ENCODE measurements at regions not wholly inside any gene's neighbourhood (a gene's known extent, or its start where the extent isn't known, plus 50 kb on each side); places are given as distances from the start of the nearest gene placed in this dataset.
"Not testable (repeated sequence)": the region's sequence is repeated elsewhere in the genome, so short reads cannot be mapped to it uniquely, and the experiment has no call there.

DNA sequence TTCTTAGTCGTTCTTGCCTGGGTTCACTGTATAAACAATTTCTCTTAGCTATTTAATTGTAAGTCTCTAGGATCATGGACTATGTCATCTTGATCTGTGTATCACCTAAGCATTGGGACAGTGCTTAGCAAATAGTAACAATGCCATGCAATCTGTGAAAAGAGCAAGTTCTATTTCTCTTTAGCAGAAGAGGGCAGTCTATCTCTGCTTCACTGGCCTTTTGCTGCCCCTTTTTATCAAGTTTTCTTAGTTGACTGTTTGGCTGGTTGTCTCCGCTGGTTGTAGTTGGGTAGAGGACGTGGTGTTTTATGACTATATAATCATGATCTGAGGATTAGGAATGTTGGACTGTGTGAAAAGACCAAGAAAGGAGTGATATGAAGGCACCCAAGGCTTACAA lies 315.0 kb downstream of the JRKL start:
- Mint-ChIP-seq H3K36me3 (ENCODE audit: low read depth) (no peaks in the 10 kb centered on the region), H3K27ac (no peak overlapping the region), H3K9me3 (no peaks in the 10 kb centered on the region), H3K27me3 (no peaks in the 10 kb centered on the region), H3K4me3 (no peak overlapping the region), H3K4me1 (no peaks in the 10 kb centered on the region)
- DNase-seq, result no peak
- ChIA-PET POLR2A (no interaction called here), CTCF (no interaction called here)

DNA sequence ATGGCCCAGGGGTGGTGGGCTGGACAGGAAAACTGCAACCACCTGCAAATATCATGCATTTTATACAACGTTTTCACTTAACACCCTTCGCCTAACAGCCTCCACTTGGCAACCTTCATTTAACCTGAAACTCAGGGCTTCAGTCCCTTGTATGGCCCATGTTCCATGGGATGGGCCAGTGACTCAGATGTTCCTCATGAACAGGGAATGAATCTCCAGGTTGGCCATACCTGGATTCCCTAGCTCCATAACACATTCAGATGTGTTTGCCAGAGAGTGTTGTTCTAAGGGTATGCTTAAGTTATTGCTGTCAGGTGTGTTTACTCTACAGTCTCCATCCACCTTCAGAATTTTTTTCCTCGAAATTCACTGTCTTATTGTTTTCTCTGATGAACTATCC lies 316.9 kb downstream of the JRKL start:
- Mint-ChIP-seq H3K27ac (no peak overlapping the region), H3K4me1 (no peaks in the 10 kb centered on the region), H3K36me3 (ENCODE audit: low read depth) (no peaks in the 10 kb centered on the region), H3K4me3 (no peak overlapping the region), H3K9me3 (no peaks in the 10 kb centered on the region), H3K27me3 (no peaks in the 10 kb centered on the region)
- DNase-seq, result no peak
- CTCF ChIA-PET, result no interaction called here
- POLR2A ChIA-PET, result no interaction called here

DNA sequence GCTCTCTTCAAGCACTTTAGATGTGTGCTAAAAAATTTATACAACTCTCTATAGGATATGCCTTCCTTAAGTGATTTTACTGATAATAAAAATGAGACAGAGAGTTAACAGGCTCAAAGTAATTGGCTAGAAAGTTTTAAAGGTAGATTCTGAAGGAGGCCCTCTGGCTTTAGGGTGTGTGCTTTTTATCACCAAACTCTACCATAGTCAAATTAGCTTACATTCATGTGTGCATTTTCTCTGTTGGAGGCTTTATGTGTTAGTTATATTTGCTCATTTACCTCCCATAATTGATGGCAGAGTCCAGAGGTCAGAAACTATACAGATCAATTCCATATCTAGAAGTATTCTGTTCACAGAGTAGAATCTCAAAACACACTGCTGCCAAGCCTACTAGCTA lies 317.5 kb downstream of the JRKL start:
- no peaks in the 10 kb centered on the region for H3K9me3 Mint-ChIP-seq
- CTCF ChIA-PET, result no interaction called here

DNA sequence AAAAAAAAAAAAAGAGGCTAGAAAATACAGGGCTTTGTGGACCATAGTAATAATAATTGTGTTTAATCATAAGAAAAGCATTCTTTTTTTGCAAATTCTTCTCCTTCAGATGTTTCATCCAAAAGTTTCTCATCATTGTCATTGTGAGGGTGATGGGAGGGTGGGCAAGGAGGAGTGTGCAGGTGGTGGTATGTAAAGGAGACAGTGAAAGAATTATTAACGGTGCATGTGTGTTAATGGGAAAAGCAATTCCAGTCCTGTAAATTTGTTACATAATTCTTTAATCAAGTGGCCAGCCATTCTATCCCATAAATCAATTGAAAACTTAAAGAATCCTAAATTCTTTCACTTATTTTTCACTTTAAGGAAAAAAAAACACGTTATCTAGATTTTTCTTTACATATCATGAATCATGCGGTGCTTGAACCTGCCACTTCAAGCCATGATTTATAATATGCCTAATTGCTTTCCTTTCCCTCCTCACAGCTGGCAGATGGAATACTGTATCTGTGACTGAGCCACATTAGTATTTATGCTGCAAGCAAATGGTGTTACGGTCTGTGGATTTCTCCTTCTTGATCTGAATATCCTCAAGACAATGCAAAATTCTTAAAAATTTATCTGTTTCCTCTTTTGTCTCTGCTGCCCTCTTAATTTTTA lies 318.5 kb downstream of the JRKL start:
- no peak for DNase-seq
- Mint-ChIP-seq H3K4me1 (no peaks in the 10 kb centered on the region), H3K4me3 (no peak overlapping the region), H3K36me3 (ENCODE audit: low read depth) (no peaks in the 10 kb centered on the region), H3K27me3 (no peaks in the 10 kb centered on the region), H3K27ac (no peak overlapping the region), H3K9me3 (no peaks in the 10 kb centered on the region)
- ChIA-PET POLR2A (no interaction called here), CTCF (no interaction called here)

More for the DNA sequence above, 317.5 kb downstream of the JRKL start:
- H3K36me3 Mint-ChIP-seq (ENCODE audit: low read depth), result no peaks in the 10 kb centered on the region
- POLR2A ChIA-PET, result no interaction called here
- no peaks in the 10 kb centered on the region for H3K4me1 Mint-ChIP-seq
- no peak overlapping the region for H3K4me3 Mint-ChIP-seq
- no peak overlapping the region for H3K27ac Mint-ChIP-seq
- DNase-seq, result no peak
- no peaks in the 10 kb centered on the region for H3K27me3 Mint-ChIP-seq

DNA sequence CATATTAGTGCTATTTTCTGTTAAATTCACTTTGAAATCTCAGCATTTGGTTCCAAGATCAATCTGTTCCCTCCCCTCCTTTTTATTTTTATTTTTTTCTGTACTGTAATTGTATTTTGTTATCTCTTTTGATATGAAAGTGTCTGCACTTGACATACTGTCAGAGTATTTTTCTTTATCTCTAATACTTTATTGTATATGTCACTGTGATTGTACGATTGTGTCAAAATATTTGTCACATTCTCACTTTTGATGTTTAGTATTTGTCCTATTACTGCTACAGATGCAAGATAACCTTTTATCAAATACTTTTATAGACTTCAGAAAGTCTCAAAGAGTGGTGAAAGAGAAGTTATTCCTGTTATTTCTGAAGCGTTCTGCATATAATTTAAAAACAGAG lies 323.5 kb downstream of the JRKL start:
- CTCF ChIA-PET, result no interaction called here
- POLR2A ChIA-PET, result no interaction called here
- no peak overlapping the region for H3K4me3 Mint-ChIP-seq
- H3K36me3 Mint-ChIP-seq (ENCODE audit: low read depth), result no peaks in the 10 kb centered on the region
- no peaks in the 10 kb centered on the region for H3K9me3 Mint-ChIP-seq
- no peaks in the 10 kb centered on the region for H3K27me3 Mint-ChIP-seq
- no peak overlapping the region for H3K27ac Mint-ChIP-seq
- no peaks in the 10 kb centered on the region for H3K4me1 Mint-ChIP-seq
- DNase-seq, result no peak

DNA sequence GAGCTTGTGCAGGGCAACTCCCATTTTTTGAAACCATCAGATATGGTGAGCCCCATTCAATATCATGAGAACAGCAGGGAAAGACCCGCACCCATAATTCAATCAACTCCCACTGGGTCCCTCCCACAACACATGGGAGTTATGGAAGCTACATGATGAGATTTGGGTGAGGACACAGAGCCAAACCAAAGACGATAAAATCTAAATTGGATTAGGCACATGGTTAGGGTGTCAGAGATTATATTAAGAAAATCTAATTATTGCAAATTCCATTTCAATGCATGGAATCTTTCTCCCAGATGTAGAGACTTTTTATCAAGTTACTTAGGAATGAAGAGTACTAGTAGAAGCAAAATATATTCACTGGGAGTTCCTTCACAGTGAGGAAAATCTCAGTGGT lies 324.9 kb downstream of the JRKL start:
- Mint-ChIP-seq H3K27me3 (no peaks in the 10 kb centered on the region), H3K27ac (no peak overlapping the region), H3K9me3 (no peaks in the 10 kb centered on the region), H3K36me3 (ENCODE audit: low read depth) (no peaks in the 10 kb centered on the region), H3K4me3 (no peak overlapping the region), H3K4me1 (no peaks in the 10 kb centered on the region)
- ChIA-PET POLR2A (no interaction called here), CTCF (interaction anchor here (1.1 kb wide), 1 partner anchor 16 kb away, joined by 3 read pairs; no protein-coding TSS in a partner anchor)
- DNase-seq, result no peak

DNA sequence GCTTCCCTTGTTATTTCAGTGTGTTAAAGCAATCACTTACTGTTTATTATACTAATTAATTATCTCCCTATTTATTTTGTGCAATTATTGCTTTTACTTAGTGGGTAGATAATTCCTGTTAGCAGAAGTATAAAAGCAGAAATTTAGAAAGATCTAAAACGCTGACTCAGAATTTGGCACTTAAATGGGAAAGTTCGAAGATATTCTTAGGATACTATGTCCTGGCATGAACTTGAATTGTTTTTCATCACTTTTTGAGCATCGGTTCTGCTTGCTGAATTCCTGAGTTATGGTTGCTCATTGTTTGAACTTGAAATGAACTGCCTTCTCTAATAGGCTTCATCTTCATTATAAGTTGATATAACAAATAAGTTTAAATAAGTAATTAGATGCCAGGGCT lies 325.4 kb downstream of the JRKL start:
- Mint-ChIP-seq H3K36me3 (ENCODE audit: low read depth) (no peaks in the 10 kb centered on the region), H3K9me3 (no peaks in the 10 kb centered on the region), H3K4me3 (no peak overlapping the region), H3K4me1 (no peaks in the 10 kb centered on the region), H3K27ac (no peak overlapping the region), H3K27me3 (no peaks in the 10 kb centered on the region)
- DNase-seq, result no peak
- ChIA-PET POLR2A (no interaction called here), CTCF (no interaction called here)

DNA sequence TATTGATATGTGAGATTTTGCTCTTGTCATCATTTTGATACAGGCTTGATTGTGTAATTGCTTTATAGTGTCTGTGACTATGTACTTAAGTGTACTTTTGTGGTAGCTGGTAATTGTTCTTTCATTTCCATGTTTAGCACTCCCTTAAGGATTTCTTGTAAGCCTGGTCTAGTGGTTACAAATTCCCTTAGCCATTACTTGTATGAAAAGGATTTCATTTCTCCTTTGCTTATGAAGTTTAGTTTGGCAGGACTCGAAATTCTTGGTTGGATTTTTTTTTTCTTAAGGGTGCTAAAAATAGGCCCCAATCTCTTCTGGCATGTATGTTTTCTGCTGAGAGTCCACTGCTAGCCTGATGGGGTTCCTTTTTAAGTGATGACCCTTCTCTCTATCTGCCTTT lies 346.8 kb downstream of the JRKL start:
- H3K9me3 Mint-ChIP-seq, result peaks cover 2% of the 10 kb centered on the region
- DNase-seq, result no peak
- POLR2A ChIA-PET, result no interaction called here
- CTCF ChIA-PET, result no interaction called here
- H3K4me3 Mint-ChIP-seq, result no peak overlapping the region
- H3K4me1 Mint-ChIP-seq, result no peaks in the 10 kb centered on the region
- no peak overlapping the region for H3K27ac Mint-ChIP-seq
- no peaks in the 10 kb centered on the region for H3K36me3 Mint-ChIP-seq (ENCODE audit: low read depth)
- no peaks in the 10 kb centered on the region for H3K27me3 Mint-ChIP-seq

DNA sequence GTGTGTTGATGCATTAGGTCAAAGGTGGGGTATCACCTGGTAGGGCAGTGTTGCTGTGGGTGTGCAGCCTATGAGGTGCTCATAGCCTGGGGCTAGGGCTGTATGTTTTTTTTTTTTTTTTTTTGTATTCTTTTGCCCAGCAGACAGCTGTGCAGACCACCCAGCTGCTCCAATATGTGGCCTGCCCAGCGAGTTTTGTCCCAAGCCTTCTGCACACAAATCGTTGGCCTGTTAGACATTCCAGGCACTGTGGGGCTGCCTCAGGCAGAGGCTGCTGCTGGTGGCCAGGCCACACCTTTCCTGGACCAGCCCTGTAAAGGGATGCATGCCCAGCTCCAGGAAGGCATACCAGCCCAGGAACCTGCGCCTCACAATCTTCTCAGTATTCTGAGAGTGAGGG lies 348.5 kb downstream of the JRKL start:
- no peak for DNase-seq
- POLR2A ChIA-PET, result no interaction called here
- CTCF ChIA-PET, result no interaction called here
- H3K27me3 Mint-ChIP-seq, result no peaks in the 10 kb centered on the region
- H3K4me3 Mint-ChIP-seq, result no peak overlapping the region
- H3K27ac Mint-ChIP-seq, result no peak overlapping the region
- no peaks in the 10 kb centered on the region for H3K4me1 Mint-ChIP-seq
- no peaks in the 10 kb centered on the region for H3K36me3 Mint-ChIP-seq (ENCODE audit: low read depth)
- peaks cover 3% of the 10 kb centered on the region for H3K9me3 Mint-ChIP-seq

DNA sequence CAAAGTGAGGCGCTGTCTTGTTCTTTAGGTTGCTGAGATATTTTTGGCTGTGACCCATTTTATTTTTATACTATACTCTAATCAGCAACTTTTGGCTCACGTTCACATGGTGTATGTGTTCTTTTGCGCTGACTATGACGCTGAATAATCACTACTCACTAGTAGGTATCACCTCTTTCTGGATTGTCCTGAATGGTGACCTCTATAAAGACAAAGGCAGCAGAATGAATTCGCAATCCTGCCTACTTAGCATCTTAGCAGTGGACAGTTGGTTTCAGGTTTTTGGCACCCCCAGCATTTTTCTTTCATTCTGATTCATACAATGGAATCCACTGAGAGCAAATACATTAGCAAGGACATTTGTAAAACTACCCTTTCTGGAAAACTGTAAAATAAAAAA lies 351.3 kb downstream of the JRKL start:
- ChIA-PET POLR2A (no interaction called here), CTCF (no interaction called here)
- no peak for DNase-seq
- Mint-ChIP-seq H3K27me3 (no peaks in the 10 kb centered on the region), H3K4me3 (no peak overlapping the region), H3K36me3 (ENCODE audit: low read depth) (no peaks in the 10 kb centered on the region), H3K4me1 (no peaks in the 10 kb centered on the region), H3K27ac (no peak overlapping the region), H3K9me3 (peaks cover 3% of the 10 kb centered on the region)

DNA sequence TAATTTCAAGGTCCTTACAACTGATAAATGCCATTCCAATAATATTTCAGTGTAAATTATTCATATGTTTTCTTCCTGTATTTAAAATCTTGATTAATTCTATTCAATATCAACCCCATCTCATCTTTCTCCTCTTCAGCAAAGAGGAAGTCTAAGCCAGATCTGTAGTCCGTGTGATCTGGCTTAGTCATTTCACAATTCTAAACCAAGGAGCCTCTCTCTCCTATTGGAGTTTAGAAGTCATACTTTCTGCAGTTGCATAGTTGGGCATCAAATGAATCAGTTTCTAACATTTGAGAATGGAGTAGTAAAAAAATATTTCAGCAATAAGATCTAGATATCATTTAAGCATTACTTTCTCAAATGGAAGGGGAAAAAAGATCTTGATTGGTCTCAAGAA lies 354.9 kb downstream of the JRKL start:
- Mint-ChIP-seq H3K36me3 (ENCODE audit: low read depth) (no peaks in the 10 kb centered on the region), H3K4me1 (no peaks in the 10 kb centered on the region), H3K27me3 (no peaks in the 10 kb centered on the region), H3K9me3 (peaks cover 2% of the 10 kb centered on the region), H3K27ac (no peak overlapping the region), H3K4me3 (no peak overlapping the region)
- DNase-seq, result no peak
- POLR2A ChIA-PET, result no interaction called here
- CTCF ChIA-PET, result no interaction called here

DNA sequence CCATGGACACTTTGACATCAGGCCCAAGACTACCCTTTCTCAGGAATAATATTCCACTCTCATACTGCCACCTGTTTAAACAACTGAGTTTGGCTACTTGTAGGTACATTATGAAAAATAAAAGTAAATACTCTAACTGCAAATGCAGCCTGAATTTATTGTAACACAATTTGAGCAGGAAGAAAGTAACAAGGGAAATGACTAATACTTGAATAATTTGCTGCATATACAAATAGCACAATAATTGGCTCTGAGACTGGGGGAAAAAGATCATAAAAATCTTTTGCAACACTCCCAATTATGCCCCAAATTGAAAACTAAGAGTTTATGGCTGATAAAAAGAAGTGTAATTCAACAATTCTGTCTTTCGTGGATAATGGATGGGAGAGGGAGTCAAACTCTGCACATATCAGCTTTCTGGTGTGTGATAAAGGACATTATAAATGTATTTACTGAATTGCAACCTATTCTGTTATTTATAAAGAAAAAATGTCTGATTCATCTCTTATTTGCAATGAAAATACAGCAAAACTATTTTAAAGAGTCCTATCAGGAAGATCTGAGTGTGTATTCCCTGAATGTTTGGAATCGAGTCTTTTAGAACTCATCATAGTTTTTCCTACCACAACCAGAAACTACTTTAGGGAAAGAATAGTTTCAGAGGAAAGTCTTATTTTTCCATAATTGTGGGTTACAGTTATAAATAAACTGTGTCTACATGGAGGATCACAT lies 359.0 kb downstream of the JRKL start:
- Mint-ChIP-seq H3K27me3 (no peaks in the 10 kb centered on the region), H3K36me3 (ENCODE audit: low read depth) (no peaks in the 10 kb centered on the region), H3K9me3 (peaks cover under 1% of the 10 kb centered on the region), H3K4me1 (no peaks in the 10 kb centered on the region), H3K4me3 (no peak overlapping the region), H3K27ac (no peak overlapping the region)
- DNase-seq, result no peak
- ChIA-PET POLR2A (no interaction called here), CTCF (no interaction called here)

DNA sequence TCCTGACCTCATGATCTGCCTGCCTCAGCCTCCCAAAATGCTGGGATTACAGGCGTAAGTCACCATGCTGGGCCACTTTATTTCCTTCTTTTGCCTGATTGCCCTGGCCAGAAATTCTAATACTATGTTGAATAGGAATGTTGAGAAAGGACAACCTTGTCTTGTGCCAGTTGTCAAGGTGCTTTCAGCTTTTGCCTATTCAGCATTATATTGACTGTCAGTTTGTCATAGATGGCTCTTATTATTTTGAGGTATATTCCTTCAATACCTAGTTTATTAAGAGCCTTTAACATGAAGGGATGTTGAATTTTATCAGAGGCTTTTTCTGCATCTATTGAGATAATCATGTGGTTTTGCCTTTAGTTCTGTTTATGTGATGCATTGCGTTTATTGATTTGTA lies 362.0 kb downstream of the JRKL start:
- H3K36me3 Mint-ChIP-seq (ENCODE audit: low read depth); H3K4me1 Mint-ChIP-seq; DNase-seq; CTCF ChIA-PET; H3K27ac Mint-ChIP-seq; H3K9me3 Mint-ChIP-seq; POLR2A ChIA-PET; H3K27me3 Mint-ChIP-seq; H3K4me3 Mint-ChIP-seq: not testable (repeated sequence)

DNA sequence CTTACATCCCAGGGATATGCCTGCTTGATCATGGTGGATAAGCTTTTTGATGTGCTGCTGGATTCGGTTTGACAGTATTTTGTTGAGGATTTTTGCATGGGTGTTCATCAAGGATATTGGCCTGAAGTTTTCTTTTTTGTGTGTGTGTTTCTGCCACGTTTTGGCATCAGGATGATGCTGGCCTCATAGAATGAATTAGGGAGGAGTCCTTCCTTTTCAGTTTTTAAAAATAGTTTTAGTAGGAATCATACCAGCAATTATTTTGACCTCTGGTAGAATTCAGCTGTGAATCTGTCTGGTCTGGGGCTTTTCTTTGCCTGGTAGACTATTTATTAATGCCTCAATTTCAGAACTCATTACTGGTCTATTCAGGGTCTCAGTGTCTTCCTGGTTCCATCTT lies 362.4 kb downstream of the JRKL start:
- ChIA-PET CTCF (no interaction called here), POLR2A (no interaction called here)
- H3K4me3 Mint-ChIP-seq, result no peak overlapping the region
- no peak overlapping the region for H3K27ac Mint-ChIP-seq
- no peaks in the 10 kb centered on the region for H3K4me1 Mint-ChIP-seq
- H3K9me3 Mint-ChIP-seq, result peaks cover 4% of the 10 kb centered on the region
- no peaks in the 10 kb centered on the region for H3K36me3 Mint-ChIP-seq (ENCODE audit: low read depth)
- no peaks in the 10 kb centered on the region for H3K27me3 Mint-ChIP-seq
- no peak for DNase-seq

Measured in activated CD4-positive, alpha-beta T cell treated with anti-CD3 and anti-CD28 coated beads, Interleukin-2, amount 10 ng/mL, durations not matched to agents 7 days and 5 days (primary cell).